GM19238 (cell line): ENCODE measurements at regions not wholly inside any gene's neighbourhood (a gene's known extent, or its start where the extent isn't known, plus 50 kb on each side); places are given as distances from the start of the nearest gene placed in this dataset.

Source experiments
- DNase-seq: peaks from one replicate; pipeline ENCODE4 v3.0.0; 2011; ENCODE audit warnings: low spot score; ENCODE audit not compliant: insufficient read length

DNA sequence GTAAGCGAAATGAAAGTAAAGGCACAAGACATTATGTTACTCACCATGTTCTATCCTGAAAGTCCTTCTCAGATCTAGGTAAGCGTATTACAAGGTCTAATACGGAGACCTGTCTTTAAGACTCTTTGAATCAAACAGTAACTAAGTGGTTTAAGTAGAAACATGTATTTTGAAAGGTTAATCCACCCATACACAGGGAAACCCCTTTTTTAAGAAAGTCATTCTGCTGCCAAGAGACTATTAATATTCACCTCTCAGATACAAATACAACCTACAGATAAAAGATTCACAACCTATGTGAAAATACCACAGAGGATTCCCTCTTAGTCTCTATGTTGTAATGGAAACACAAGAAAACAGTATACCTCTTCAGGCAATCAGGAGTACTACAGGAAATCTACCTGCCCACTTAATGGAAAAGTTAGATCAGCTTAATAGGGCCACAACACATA is 63.2 kb upstream of the TNIP3 start:
- DNase-seq: no peak

DNA sequence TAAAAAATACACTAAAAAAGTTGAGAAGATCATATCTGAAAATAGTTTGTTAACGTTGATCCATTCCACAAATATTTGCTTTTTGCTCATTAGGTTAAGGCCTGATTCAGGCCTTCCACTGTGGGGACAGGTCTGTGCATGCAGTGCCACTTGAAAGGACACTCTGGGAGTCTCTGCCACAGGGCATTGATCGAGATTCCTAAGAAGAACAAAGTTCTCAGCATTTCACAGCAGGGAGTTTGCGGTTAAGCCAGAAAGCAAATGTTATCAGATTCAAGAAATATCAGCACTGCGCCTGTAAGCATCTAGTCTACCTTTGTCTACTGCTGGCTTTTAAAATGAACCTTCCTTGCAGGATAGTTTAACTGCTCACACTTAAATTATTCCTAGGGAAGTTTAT is 62.2 kb upstream of the TNIP3 start:
- DNase-seq: no peak

DNA sequence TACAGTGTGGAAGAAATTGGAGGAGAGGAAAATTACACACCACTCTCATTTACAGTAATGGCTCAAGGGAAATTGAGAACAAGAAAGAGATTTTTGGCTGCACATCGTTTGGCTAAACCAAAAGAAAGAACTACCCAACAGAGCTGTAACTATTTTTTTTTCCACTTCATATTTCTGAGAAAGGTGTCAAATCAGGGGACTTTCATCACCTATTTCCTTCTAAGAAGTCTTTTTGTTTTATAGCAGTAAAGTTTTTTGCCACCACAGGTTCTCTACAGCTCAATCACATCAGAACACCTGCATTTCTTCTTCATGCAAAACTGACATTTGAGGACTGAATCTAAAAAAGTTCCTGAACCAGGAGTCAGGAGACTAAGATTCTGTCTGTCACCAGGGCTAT is 57.5 kb upstream of the TNIP3 start:
- no peak for DNase-seq

DNA sequence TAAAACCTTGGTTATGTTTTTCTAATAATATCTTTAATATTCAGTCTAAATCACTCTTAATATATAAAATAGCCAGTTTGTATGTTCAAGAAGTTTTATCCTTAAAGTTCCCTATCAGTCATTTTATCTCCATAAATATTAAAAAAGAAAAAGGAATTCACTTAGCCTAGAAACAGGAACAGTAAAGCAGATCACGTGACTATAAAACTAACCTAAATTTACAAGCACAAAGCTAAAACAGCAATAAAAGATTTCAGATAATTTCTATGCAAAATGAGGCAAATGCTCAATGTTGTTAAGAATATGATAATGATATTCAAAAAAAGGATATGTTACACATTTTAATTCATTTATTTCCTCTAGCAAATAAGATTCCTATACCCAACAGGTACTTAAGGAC is 57.1 kb upstream of the TNIP3 start:
- DNase-seq: no peak

DNA sequence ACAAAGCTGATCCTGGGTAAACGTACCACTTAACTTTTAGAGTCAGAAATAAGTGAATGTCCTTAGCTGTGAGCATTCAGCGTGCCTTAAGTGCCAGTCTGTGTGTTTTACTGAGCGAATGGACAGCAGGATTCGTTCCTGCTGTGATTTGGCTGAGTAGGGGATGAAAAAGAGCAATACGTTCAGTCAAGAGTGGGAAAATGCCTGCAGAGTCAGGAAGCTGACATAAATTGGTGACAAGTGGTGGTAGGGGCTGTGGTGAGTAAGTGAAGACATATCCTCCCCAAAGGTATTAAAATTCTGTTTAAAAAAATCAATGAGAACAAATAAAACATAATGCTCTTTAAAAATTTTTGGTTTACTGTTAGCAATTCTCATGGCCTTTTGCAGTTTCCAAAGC is 56.6 kb upstream of the TNIP3 start:
- DNase-seq: no peak

DNA sequence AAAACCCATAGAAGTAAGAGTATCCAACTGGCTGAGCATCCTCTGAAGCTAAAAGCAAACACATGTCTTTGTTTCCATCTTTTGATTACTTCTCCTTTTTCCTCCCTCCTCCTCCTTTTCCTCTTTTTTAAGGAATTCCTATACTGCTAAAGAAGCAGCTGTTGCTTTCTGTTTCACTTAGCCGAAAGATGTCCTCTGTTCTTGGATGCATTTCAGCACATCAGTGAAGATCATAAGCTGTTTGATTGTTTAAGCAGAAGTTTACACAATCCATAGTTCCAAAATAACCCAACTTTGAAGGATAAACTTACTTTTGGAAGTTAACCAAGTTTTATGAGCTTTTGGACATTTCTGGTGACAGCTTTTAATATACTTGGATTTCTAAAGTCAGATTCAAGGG is 55.1 kb upstream of the TNIP3 start:
- DNase-seq: no peak

DNA sequence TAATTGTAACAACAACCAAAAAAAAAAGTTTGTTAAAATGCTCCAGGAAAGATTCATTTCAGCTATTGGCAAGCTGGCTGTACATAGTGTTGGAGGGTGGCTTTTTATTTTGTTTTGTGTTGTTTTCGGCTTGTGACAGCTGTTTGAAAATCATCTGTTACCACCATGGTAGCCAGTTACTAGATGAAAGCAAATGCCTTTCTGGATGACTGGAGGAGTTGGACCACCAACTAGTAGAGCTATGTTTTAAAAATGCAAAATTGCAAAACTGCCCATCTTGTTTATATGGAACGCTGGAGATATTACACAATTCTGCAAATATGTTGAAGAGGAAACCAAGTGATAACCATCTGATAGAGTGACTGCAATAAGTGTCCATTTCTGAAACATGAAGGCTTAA is 53.2 kb upstream of the TNIP3 start:
- DNase-seq: no peak

DNA sequence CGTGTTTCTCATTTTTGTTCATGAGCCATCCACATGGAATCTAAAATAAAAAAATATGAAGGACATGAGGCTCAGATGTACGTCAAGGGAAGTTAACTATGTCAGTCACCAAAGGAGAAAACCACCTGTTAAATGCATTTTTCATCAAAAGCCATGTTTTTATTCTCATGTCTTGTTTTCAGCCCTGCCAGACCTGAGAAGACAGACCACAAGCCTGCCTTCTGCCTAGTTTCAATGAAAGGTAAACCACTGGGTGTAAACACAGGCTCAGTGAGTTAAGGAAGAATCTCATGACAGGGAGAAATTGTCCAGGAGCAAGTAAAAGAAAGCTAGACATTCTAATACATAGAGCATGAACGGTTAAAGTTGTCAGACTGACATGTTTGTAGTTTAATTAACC is 52.3 kb upstream of the TNIP3 start:
- no peak for DNase-seq

DNA sequence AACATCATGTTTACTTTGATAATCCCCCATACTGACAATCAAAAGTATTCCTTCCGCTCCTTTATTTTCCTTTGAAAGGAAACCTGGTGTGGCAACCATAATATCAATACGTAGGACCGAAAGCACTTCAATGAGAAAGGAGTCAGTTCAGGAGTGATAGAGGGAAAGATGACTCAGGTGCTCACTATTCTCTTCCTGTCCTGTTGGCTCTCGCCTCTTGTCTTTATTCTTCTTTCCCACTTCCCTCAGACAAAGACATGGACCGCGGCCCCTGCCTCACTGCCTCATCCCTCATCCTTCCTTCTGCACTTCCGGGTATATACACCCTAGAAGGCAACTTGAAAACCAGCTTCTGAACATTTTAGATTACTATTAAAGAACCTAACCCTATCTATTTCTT is 49.8 kb upstream of the TNIP3 start:
- no peak for DNase-seq
